ENCODE measurements at regions not wholly inside any gene's neighbourhood (a gene's known extent, or its start where the extent isn't known, plus 50 kb on each side); places are given as distances from the start of the nearest gene placed in this dataset.

GRCh38 chr13:58048670-58049069 lies 417.1 kb downstream of the PCDH17 start:
- WGBS, 3 donors = 81 to 86% (median 85%) methylated on average over 1 of the region's 1 CpG

GRCh38 chr13:58051396-58051795 lies 419.9 kb downstream of the PCDH17 start:
- no peak overlapping the region for H3K27ac ChIP-seq
- no peaks in the 10 kb centered on the region for H3K9me3 ChIP-seq
- H3K4me1 ChIP-seq (ENCODE audit: insufficient read depth) = no peaks in the 10 kb centered on the region
- no peak for DNase-seq
- TF ChIP-seq CTCF (IDR thresholded peaks at IDR 0.05) = no peak
- TF ChIP-seq POLR2A (IDR thresholded peaks at IDR 0.05) = no peak
- no peaks in the 10 kb centered on the region for H3K27me3 ChIP-seq
- H3K4me3 ChIP-seq = no peak overlapping the region
- intact Hi-C loops (cut with DNase I) = no loop called here
- H3K36me3 ChIP-seq = no peaks in the 10 kb centered on the region
- WGBS, 3 donors = 49 to 86% (median 65%) methylated on average over 4 of the region's 4 CpGs

More at GRCh38 chr13:58048670-58049069, 417.1 kb downstream of the PCDH17 start:
- Histone ChIP-seq H3K4me3 (no peak overlapping the region), H3K27me3 (no peaks in the 10 kb centered on the region), H3K27ac (no peak overlapping the region), H3K36me3 (no peaks in the 10 kb centered on the region), H3K4me1 (ENCODE audit: insufficient read depth) (no peaks in the 10 kb centered on the region), H3K9me3 (no peaks in the 10 kb centered on the region)
- TF ChIP-seq EP300 (IDR thresholded peaks at IDR 0.05) (no peak), POLR2A (IDR thresholded peaks at IDR 0.05) (no peak), CTCF (IDR thresholded peaks at IDR 0.05) (no peak)
- intact Hi-C loops (cut with DNase I) = no loop called here
- DNase-seq = no peak

- Histone ChIP-seq H3K27me3 (no peaks in the 10 kb centered on the region), H3K4me1 (ENCODE audit: insufficient read depth) (no peaks in the 10 kb centered on the region), H3K27ac (no peak overlapping the region), H3K4me3 (no peak overlapping the region), H3K9me3 (no peaks in the 10 kb centered on the region), H3K36me3 (no peaks in the 10 kb centered on the region)
- 65 to 76% (median 67%) methylated on average over 5 of the region's 5 CpGs for WGBS, 3 donors
- intact Hi-C loops (cut with DNase I) = no loop called here
- no peak for DNase-seq
- no peak for TF ChIP-seq POLR2A (IDR thresholded peaks at IDR 0.05)
- TF ChIP-seq EP300 (IDR thresholded peaks at IDR 0.05) = no peak
- TF ChIP-seq CTCF (IDR thresholded peaks at IDR 0.05) = no peak
Measured at GRCh38 chr13:58051807-58052375, 420.3 kb downstream of the PCDH17 start.

GRCh38 chr13:58056426-58056825 lies 424.9 kb downstream of the PCDH17 start:
- Histone ChIP-seq H3K27ac (no peak overlapping the region), H3K9me3 (no peaks in the 10 kb centered on the region), H3K27me3 (no peaks in the 10 kb centered on the region), H3K36me3 (no peaks in the 10 kb centered on the region), H3K4me3 (no peak overlapping the region), H3K4me1 (ENCODE audit: insufficient read depth) (no peaks in the 10 kb centered on the region)
- TF ChIP-seq POLR2A (IDR thresholded peaks at IDR 0.05) (no peak), CTCF (IDR thresholded peaks at IDR 0.05) (no peak), EP300 (IDR thresholded peaks at IDR 0.05) (no peak)
- DNase-seq = no peak
- WGBS, 3 donors = 81 to 88% (median 86%) methylated on average over 4 of the region's 4 CpGs
- intact Hi-C loops (cut with DNase I) = no loop called here
